GM18508 (cell line): ENCODE measurements at regions not wholly inside any gene's neighbourhood (a gene's known extent, or its start where the extent isn't known, plus 50 kb on each side); places are given as distances from the start of the nearest gene placed in this dataset.
"Not testable (repeated sequence)": the region's sequence is repeated elsewhere in the genome, so short reads cannot be mapped to it uniquely, and the experiment has no call there.

Source experiments
- ATAC-seq: cut with Tn5 transposase; IDR thresholded peaks from one replicate; pipeline ENCODE4 v1.9.1; 2021; ENCODE audit warnings: moderate number of reproducible peaks; ENCODE audit not compliant: insufficient read depth, unreplicated experiment

- no peak for ATAC-seq
These were observed 174.0 kb upstream of the RSPO3 start for GRCh38 chr6:126944512-126944911.

- no peak for ATAC-seq
These were observed 173.3 kb upstream of the RSPO3 start for GRCh38 chr6:126945150-126945685.

DNA sequence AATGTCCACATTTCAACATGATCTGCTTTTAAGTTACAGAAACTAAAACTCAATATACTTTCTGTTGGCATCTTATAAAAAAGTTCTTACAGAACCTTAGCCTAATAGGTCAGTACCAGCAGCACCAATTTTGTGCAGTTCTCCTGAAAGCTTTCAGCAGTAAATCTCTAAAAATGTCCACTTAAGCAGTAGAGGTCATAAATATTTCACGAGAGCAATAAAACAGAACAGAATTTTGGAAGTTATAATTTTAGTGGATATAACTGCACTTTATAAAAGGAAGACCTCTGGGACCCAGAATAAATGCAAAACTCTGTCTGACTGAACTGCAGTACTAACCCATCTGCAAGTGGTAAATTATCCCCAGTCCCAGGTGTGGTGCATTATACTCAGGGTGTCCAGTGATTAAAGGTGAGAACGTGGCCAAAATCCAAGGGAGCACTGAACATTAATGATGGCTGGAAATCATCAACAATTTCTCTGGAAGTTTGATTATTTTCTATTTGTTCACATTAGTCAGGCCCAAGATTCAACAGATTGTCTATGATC lies 172.6 kb upstream of the RSPO3 start:
- no peak for ATAC-seq

- ATAC-seq, result no peak
These were observed 171.4 kb upstream of the RSPO3 start for GRCh38 chr6:126947070-126947469.

DNA sequence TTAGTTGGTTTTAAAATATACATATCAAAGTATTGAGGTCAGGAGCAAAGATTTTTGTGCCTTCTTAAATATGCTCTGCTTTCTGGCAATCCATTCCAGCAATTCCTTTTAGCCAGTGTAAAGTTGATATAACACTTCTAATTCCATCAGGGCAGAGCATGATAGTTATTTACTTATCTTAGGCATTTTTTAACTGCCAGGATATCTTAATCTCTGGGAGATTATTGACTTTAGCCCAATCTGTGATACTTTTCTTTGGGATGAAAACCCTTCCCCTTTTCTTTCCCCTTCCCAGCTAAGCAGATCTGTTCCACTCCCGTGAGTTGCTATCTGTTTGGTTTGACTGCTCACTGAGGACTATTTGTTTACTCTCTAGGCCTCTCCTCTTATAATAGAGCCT lies 168.7 kb upstream of the RSPO3 start:
- no peak for ATAC-seq

DNA sequence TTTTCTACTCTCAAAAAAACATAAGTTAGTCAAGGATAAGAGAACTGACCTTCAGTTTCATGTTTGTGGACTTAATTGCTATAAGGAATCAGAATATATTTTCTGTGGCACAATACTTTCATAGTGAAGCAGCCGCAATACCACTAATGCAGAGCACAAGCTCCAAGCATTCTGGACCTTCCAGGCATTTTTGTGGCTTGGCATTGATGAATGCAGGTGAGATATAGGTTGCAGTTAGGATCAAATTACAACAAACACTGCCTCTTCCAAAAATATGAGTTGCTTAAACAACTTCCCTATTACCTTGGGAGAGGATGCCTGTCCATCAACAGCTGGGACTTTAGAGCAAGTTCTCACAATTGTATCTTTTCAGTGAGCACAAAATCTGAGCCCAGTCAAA lies 162.8 kb upstream of the RSPO3 start:
- ATAC-seq, result no peak

GRCh38 chr6:126957721-126958120 lies 160.8 kb upstream of the RSPO3 start:
- ATAC-seq, result no peak

- ATAC-seq, result no peak
These were observed 158.7 kb upstream of the RSPO3 start for GRCh38 chr6:126959765-126960164.

- ATAC-seq, result no peak
These were observed 155.2 kb upstream of the RSPO3 start for GRCh38 chr6:126963077-126963809.

DNA sequence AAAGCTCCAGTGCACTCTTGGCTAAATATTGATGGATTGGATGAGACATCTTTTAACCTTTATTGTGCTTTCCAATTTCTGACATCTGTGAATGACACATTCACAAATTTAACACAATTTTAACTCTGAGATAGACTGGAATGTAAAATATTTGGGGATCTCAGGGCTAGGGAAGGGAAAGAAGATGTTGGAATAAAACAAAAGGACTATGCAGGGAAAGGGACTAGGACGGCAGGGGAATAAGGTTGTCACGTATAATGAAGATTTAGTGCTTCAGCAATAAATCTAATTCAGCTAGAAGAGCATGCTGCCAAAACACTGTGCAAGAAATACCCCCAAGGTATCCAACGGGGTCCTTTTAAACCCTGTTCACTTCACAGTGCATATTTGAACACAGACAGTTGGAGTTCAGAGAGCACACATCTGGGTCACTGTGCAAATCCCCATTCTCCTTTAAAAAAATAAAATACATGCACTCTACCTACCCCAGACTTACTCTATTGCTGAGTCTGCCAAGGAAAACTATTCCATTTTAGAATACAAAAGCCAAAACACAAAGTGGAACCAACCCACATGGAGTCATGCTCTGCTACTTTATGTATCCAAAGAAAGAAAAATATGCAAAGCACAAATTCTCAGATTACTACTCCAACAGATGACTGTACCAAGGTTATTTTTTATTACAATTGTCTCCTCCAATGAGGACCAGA lies 151.0 kb upstream of the RSPO3 start:
- ATAC-seq, result no peak

GRCh38 chr6:126976253-126976797 lies 142.1 kb upstream of the RSPO3 start:
- no peak for ATAC-seq

- no peak for ATAC-seq
These were observed 134.7 kb upstream of the RSPO3 start for GRCh38 chr6:126983779-126984178.

DNA sequence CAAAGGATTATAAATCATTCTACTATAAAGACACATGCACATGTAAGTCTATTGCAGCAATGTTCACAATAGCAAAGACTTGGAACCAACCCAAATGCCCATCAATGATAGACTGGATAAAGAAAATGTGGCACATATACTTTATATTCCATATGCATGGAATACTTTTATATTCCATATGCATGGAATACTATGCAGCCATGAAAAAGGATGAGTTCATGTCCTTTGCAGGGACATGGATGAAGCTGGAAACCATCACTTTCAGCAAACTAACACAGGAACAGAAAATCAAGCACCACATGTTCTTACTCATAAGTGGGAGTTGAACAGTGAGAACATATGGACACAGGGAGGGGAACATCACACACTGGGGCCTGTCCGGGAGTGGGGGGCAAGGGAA lies 130.3 kb upstream of the RSPO3 start:
- not testable (repeated sequence) for ATAC-seq

DNA sequence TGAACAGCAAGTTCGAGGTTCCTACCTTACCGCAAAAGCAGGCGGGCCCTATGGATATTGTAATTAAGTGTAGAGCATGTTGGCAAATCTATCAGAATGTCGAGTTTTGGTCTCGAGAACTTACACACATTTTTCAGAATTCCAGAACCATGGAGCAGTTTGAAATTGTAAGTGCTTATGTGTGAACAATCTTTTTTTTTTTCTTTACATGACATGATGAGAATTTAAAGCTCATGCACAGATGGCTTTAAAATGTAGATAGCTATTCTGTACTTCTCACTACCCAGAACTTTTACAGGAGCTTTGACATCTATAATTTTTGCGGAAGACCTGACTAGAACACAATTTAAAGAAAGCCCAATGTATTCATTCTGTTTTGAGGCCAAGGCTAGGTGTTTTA lies 117.8 kb upstream of the RSPO3 start:
- no peak for ATAC-seq

DNA sequence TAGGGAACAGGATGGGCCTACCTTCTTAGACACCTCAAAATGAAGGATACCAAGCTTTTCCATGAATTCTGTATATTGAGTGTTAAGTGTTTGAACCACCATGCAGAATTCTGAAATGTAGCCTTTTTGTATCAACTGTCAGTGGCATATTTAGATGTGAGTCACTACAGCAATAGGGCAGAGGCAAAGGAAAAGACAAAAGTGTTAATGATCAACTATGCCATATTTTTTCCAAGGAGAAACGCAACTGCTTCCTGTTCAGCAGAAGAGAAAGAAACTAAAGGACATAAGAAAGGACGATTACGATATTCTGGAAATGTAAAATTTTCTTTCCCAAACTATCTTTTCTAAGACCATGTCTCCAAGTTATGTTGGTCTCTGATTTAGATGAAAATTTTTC lies 104.6 kb upstream of the RSPO3 start:
- ATAC-seq, result no peak

DNA sequence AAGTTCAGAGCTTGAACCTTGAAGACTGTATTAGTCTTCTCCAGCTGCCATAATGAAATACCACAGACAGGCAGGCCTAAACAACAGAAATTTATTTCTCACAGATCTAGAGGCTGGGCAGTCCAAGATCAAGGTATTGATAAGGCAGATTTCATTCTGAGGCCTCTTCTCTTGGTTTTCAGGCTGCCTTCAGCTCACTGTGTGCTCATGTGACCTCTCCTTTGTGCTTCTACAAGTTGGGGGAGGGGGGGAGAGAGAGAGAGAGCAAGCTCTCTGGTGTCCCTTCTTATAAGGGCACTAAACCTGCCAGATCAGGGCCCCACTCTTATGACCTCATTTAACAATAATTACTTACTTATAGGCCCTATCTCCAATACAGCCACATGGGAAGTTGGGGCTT lies 102.6 kb upstream of the RSPO3 start:
- no peak for ATAC-seq

DNA sequence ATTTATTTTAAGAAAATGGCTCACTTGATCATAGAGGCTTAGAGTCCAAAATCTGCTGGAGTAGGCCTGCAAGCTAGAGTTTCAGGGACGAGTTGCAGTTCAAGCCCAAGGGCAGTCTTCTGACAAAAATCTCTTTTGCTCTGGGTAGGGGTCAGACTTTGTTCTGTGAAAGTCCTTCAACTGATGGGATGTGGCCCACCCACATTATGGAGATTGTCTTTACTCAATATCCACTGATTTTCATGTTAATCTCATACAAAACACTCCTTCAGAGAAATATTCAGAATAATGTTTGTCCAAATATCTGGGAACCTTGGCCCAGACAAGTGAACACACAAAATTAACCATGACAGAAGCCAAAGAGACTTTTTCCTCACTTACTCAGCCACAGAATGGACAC lies 98.6 kb upstream of the RSPO3 start:
- ATAC-seq, result no peak

- ATAC-seq, result no peak
These were observed 96.2 kb upstream of the RSPO3 start for GRCh38 chr6:127022302-127022701.

DNA sequence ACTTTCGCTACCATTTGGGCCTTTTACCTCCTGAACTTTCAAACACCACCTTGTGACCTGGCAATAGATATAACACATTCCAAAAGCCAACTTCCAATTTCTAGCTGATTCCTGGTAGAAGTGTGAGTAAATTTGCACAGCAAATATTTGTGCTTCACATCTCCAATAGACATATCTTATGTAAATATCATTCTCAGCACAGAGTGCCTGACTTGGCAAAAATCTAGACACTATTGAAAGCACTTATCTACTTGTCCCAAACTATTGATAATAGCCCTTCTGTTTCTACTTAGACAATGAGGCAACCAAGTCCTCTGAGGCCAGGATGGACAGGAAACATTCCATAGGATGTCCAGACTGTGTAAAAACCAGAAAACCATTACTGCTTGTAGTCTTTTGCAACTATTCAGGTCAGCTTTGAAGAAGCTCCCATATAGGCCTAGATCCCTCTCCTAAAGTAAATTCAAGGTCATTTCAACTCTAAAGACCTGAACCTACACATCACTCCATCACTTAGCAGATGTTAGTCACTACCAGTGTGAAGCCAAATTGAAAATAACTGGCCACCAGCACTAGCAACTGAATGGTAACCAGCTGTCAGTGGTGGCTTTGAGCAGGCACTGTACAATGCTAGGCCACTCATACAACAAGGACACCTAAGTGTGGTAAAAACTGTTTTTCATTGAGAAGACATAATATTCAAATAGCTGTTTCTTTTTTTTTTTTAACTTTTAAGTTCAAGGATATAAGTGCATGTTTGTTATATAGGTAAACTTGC lies 95.3 kb upstream of the RSPO3 start:
- ATAC-seq, result no peak

DNA sequence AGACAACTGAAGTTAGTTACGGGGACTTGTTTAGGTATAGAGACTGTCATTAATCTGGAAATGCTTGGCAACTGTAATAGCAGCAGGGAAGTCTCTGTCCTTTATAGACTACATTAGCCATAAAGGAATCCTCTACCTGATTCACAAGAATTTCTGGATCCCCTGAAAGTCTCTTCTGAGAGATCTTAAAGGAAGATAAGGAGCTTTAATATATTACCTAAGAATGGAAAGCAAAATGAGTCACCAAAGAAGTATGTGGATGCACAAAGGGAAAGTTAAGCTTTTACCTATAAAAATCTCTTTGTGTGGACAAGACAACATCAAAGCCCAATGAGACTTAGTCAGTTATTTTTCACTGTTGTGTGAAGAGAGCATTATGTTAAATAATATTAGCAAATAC lies 92.2 kb upstream of the RSPO3 start:
- no peak for ATAC-seq
